HCT116 (cell line): ENCODE measurements at regions not wholly inside any gene's neighbourhood (a gene's known extent, or its start where the extent isn't known, plus 50 kb on each side); places are given as distances from the start of the nearest gene placed in this dataset.

ENCODE experiments used
- CTCF ChIP-seq, 3 experiments: fragments of 200-600 bp in 1 of 3; sonication (generic) in 1 of 3; IDR thresholded peaks in 2 of 3; conservative IDR thresholded peaks in 1 of 3; 2 replicates each; pipeline ENCODE4 v1.5.1; 2012 to 2017; ENCODE audit warnings: low read depth in 2 of 3, low read length in 2 of 3, antibody characterized with exemption in 1 of 3, borderline replicate concordance in 1 of 3, control low read depth in 1 of 3, mild to moderate bottlenecking in 1 of 3, mixed read lengths in 1 of 3, mixed run types in 1 of 3, moderate library complexity in 1 of 3; ENCODE audit not compliant: insufficient read depth in 1 of 3
- FOSL1 ChIP-seq: IDR thresholded peaks from 2 replicates; pipeline ENCODE4 v1.6.1; 2012; ENCODE audit warnings: low read depth
- POLR2A ChIP-seq: IDR thresholded peaks from 2 replicates; pipeline ENCODE4 v1.7.0; 2011; ENCODE audit warnings: borderline replicate concordance; ENCODE audit not compliant: insufficient read depth, insufficient read length; ENCODE audit errors: extremely low read depth
- RAD21 ChIP-seq: IDR thresholded peaks from 2 replicates; pipeline ENCODE4 v1.6.1; 2012; ENCODE audit warnings: low read depth, mild to moderate bottlenecking
- YY1 ChIP-seq: IDR thresholded peaks from 2 replicates; pipeline ENCODE4 v1.6.1; 2011; ENCODE audit warnings: low read length, low read depth, moderate library complexity, mild to moderate bottlenecking; ENCODE audit not compliant: insufficient replicate concordance; ENCODE audit errors: extremely low read depth

- TF ChIP-seq CTCF (IDR thresholded peaks at IDR 0.05 in 2 of 3, conservative IDR thresholded peaks at IDR 0.05 in 1 of 3; ENCODE audit: borderline replicate concordance in 1 of 3, insufficient read depth in 1 of 3, low read depth in 2 of 3, low read length in 2 of 3) (no peak), YY1 (no peak), RAD21 (no peak), FOSL1 (no peak), POLR2A (no peak)
These were observed 323.5 kb upstream of the POM121L12 start for GRCh38 chr7:52711951-52712350.
